Body of pancreas (tissue), 4 donors: ENCODE measurements at regions not wholly inside any gene's neighbourhood (a gene's known extent, or its start where the extent isn't known, plus 50 kb on each side); places are given as distances from the start of the nearest gene placed in this dataset.

Source experiments
- POLR2A ChIP-seq, 3 donors: fragments of 450-650 bp; IDR thresholded peaks; one replicate each; pipeline ENCODE4 v1.6.1; 2016; ENCODE audit warnings: antibody characterized with exemption in 3 of 3, mild to moderate bottlenecking in 2 of 3
- TF ChIP-seq, protein P1 (sequence below), 7 experiments: fragments of 450-650 bp in 4 of 7; fragments of 200-600 bp in 3 of 7; sonication (generic) in 3 of 7; IDR thresholded peaks; one replicate each; pipeline ENCODE4 v1.5.1; 2016 to 2019; ENCODE audit warnings: antibody characterized with exemption in 7 of 7

DNA sequence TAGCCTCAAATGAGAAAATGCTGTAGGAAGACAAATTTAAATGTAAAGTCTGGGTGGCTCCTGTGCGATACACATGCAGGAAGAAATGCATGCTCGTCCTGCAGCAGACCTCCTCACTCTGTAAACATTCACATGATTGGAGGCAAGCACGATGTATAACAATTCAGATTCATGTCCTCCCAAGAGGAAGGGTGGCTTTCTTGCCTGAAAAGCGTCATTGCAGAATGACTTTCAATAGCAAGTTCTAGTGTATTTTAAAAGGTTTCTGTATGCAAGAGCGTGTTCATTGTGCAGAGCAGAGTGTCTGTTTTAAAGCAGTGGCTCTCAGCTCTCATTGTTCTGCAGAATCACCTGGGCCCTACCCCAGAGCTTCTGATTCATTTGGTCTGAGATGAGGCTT is 170.3 kb upstream of the CELF2 start:
- TF ChIP-seq, protein P1, sequence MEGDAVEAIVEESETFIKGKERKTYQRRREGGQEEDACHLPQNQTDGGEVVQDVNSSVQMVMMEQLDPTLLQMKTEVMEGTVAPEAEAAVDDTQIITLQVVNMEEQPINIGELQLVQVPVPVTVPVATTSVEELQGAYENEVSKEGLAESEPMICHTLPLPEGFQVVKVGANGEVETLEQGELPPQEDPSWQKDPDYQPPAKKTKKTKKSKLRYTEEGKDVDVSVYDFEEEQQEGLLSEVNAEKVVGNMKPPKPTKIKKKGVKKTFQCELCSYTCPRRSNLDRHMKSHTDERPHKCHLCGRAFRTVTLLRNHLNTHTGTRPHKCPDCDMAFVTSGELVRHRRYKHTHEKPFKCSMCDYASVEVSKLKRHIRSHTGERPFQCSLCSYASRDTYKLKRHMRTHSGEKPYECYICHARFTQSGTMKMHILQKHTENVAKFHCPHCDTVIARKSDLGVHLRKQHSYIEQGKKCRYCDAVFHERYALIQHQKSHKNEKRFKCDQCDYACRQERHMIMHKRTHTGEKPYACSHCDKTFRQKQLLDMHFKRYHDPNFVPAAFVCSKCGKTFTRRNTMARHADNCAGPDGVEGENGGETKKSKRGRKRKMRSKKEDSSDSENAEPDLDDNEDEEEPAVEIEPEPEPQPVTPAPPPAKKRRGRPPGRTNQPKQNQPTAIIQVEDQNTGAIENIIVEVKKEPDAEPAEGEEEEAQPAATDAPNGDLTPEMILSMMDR (IDR thresholded peaks at IDR 0.05): no peak
- TF ChIP-seq POLR2A (IDR thresholded peaks at IDR 0.05): no peak
